ENCODE measurements at regions not wholly inside any gene's neighbourhood (a gene's known extent, or its start where the extent isn't known, plus 50 kb on each side); places are given as distances from the start of the nearest gene placed in this dataset.

DNA sequence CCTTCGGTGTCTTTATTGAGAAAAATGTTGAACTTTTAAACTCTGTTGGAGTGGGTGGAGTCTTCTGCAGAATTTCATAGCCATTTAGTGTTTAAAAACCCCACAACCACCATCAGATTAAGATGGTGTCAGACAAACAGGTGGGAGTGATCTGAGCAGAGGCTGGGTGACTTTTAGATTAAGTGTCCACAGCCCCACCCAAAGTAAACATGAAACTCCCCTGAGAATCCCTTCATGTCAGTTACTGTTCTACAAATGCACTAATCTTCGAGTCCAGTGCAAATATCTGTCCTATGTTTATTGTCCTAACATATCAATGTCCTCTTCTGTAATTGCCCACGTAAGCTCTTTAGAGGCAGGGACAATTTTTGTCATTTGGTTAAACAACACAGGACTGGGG, 175.6 kb upstream of the RBPJ start:
- TF ChIP-seq EZH2 (IDR thresholded peaks at IDR 0.05; ENCODE audit: borderline replicate concordance), result no peak
- TF ChIP-seq EZH2phosphoT487 (IDR thresholded peaks at IDR 0.05; ENCODE audit: low read depth, severe bottlenecking, unreplicated experiment), result peak; percentile 64

GRCh38 chr4:26148927-26149326, 171.9 kb upstream of the RBPJ start:
- no peak overlapping the region for H3K27ac ChIP-seq
- no peaks in the 10 kb centered on the region for H3K27me3 ChIP-seq
- no peak for DNase-seq (ENCODE audit: low spot score)
- H3K4me1 ChIP-seq (ENCODE audit: insufficient read depth), result no peaks in the 10 kb centered on the region
- TF ChIP-seq EZH2phosphoT487 (IDR thresholded peaks at IDR 0.05; ENCODE audit: low read depth, severe bottlenecking, unreplicated experiment) (no peak), EZH2 (IDR thresholded peaks at IDR 0.05; ENCODE audit: borderline replicate concordance) (no peak)
- TF ChIP-seq, protein P1, sequence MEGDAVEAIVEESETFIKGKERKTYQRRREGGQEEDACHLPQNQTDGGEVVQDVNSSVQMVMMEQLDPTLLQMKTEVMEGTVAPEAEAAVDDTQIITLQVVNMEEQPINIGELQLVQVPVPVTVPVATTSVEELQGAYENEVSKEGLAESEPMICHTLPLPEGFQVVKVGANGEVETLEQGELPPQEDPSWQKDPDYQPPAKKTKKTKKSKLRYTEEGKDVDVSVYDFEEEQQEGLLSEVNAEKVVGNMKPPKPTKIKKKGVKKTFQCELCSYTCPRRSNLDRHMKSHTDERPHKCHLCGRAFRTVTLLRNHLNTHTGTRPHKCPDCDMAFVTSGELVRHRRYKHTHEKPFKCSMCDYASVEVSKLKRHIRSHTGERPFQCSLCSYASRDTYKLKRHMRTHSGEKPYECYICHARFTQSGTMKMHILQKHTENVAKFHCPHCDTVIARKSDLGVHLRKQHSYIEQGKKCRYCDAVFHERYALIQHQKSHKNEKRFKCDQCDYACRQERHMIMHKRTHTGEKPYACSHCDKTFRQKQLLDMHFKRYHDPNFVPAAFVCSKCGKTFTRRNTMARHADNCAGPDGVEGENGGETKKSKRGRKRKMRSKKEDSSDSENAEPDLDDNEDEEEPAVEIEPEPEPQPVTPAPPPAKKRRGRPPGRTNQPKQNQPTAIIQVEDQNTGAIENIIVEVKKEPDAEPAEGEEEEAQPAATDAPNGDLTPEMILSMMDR (IDR thresholded peaks at IDR 0.05; ENCODE audit: poor library complexity), result no peak
- no peak overlapping the region for H3K4me3 ChIP-seq
- no peak overlapping the region for H2AFZ ChIP-seq
- no peaks in the 10 kb centered on the region for H4K20me1 ChIP-seq (ENCODE audit: insufficient read depth, poor library complexity, severe bottlenecking)
- no peaks in the 10 kb centered on the region for H3K9me3 ChIP-seq (ENCODE audit: low read depth)
- H3K9me2 ChIP-seq (replicated peaks; ENCODE audit: insufficient read depth), result no peaks in the 10 kb centered on the region
- H3K36me3 ChIP-seq (replicated peaks; ENCODE audit: insufficient read depth, low read depth), result no peaks in the 10 kb centered on the region
- H3K4me2 ChIP-seq, result no peak overlapping the region
- H3K79me2 ChIP-seq, result no peaks in the 10 kb centered on the region

More for the DNA sequence above, 175.6 kb upstream of the RBPJ start:
- no peaks in the 10 kb centered on the region for H4K20me1 ChIP-seq (ENCODE audit: insufficient read depth, poor library complexity, severe bottlenecking)
- H3K36me3 ChIP-seq (replicated peaks; ENCODE audit: insufficient read depth, low read depth), result no peaks in the 10 kb centered on the region
- peak overlapping the region; percentile 77 for H3K27ac ChIP-seq
- peaks cover 21% of the 10 kb centered on the region for H3K4me1 ChIP-seq (ENCODE audit: insufficient read depth)
- H3K27me3 ChIP-seq, result no peaks in the 10 kb centered on the region
- peak overlapping the region; percentile 39 for H3K4me2 ChIP-seq
- no peaks in the 10 kb centered on the region for H3K9me2 ChIP-seq (replicated peaks; ENCODE audit: insufficient read depth)
- DNase-seq (ENCODE audit: low spot score), result peak; percentile 67
- no peak overlapping the region for H2AFZ ChIP-seq
- whole genome bisulfite sequencing (ENCODE audit: low lambda C conversion rate, missing lambda C conversion rate), result 42% methylated on average over 3 of the region's 3 CpGs
- no peak overlapping the region for H3K4me3 ChIP-seq
- H3K9me3 ChIP-seq (ENCODE audit: low read depth), result no peaks in the 10 kb centered on the region
- no peaks in the 10 kb centered on the region for H3K79me2 ChIP-seq

- H3K27ac ChIP-seq, result no peak overlapping the region
- H3K9me2 ChIP-seq (replicated peaks; ENCODE audit: insufficient read depth), result no peaks in the 10 kb centered on the region
- H3K36me3 ChIP-seq (replicated peaks; ENCODE audit: insufficient read depth, low read depth), result no peaks in the 10 kb centered on the region
- H3K9me3 ChIP-seq (ENCODE audit: low read depth), result no peaks in the 10 kb centered on the region
- TF ChIP-seq EZH2 (IDR thresholded peaks at IDR 0.05; ENCODE audit: borderline replicate concordance), result no peak
- TF ChIP-seq, protein P1 (IDR thresholded peaks at IDR 0.05; ENCODE audit: poor library complexity), result no peak
- no peak for TF ChIP-seq EZH2phosphoT487 (IDR thresholded peaks at IDR 0.05; ENCODE audit: low read depth, severe bottlenecking, unreplicated experiment)
- H3K79me2 ChIP-seq, result no peaks in the 10 kb centered on the region
- H4K20me1 ChIP-seq (ENCODE audit: insufficient read depth, poor library complexity, severe bottlenecking), result no peaks in the 10 kb centered on the region
- H3K27me3 ChIP-seq, result no peaks in the 10 kb centered on the region
- no peak overlapping the region for H3K4me2 ChIP-seq
- H2AFZ ChIP-seq, result no peak overlapping the region
- no peaks in the 10 kb centered on the region for H3K4me1 ChIP-seq (ENCODE audit: insufficient read depth)
- 90% methylated on average over 5 of the region's 5 CpGs for WGBS (ENCODE audit: low lambda C conversion rate, missing lambda C conversion rate)
- no peak overlapping the region for H3K4me3 ChIP-seq
- DNase-seq (ENCODE audit: low spot score), result no peak
Observed at GRCh38 chr4:26150948-26151347, 169.9 kb upstream of the RBPJ start.

GRCh38 chr4:26151615-26152014, 169.2 kb upstream of the RBPJ start:
- Histone ChIP-seq H3K9me3 (ENCODE audit: low read depth) (no peaks in the 10 kb centered on the region), H3K27ac (no peak overlapping the region), H3K4me2 (no peak overlapping the region), H2AFZ (no peak overlapping the region), H4K20me1 (ENCODE audit: insufficient read depth, poor library complexity, severe bottlenecking) (no peaks in the 10 kb centered on the region), H3K79me2 (no peaks in the 10 kb centered on the region), H3K4me3 (no peak overlapping the region), H3K4me1 (ENCODE audit: insufficient read depth) (no peaks in the 10 kb centered on the region), H3K36me3 (replicated peaks; ENCODE audit: insufficient read depth, low read depth) (no peaks in the 10 kb centered on the region), H3K9me2 (replicated peaks; ENCODE audit: insufficient read depth) (no peaks in the 10 kb centered on the region), H3K27me3 (no peaks in the 10 kb centered on the region)
- no peak for DNase-seq (ENCODE audit: low spot score)
- TF ChIP-seq, protein P1 (IDR thresholded peaks at IDR 0.05; ENCODE audit: poor library complexity), result no peak
- TF ChIP-seq EZH2 (IDR thresholded peaks at IDR 0.05; ENCODE audit: borderline replicate concordance) (no peak), EZH2phosphoT487 (IDR thresholded peaks at IDR 0.05; ENCODE audit: low read depth, severe bottlenecking, unreplicated experiment) (no peak)
- 80% methylated on average over 7 of the region's 7 CpGs for WGBS (ENCODE audit: low lambda C conversion rate, missing lambda C conversion rate)

All from hepatocyte (in vitro differentiated cells).